RPMI7951 (cell line): ENCODE measurements at regions not wholly inside any gene's neighbourhood (a gene's known extent, or its start where the extent isn't known, plus 50 kb on each side); places are given as distances from the start of the nearest gene placed in this dataset.
A peak's percentile ranks its signal among the peaks of the same experiment; 100 is the strongest.
"Not testable (repeated sequence)": the region's sequence is repeated elsewhere in the genome, so short reads cannot be mapped to it uniquely, and the experiment has no call there.

Source experiments
- DNase-seq: peaks from one replicate; pipeline ENCODE4 v3.0.0-alpha.2; 2012; ENCODE audit warnings: low read depth

- DNase-seq, result not testable (repeated sequence)
Observed at GRCh38 chr13:80675442-80675841, 334.5 kb upstream of the SPRY2 start.

GRCh38 chr13:80671773-80672172, 330.8 kb upstream of the SPRY2 start:
- DNase-seq, result no peak

- no peak for DNase-seq
Observed at GRCh38 chr13:80669112-80669511, 328.2 kb upstream of the SPRY2 start.

- peak; percentile 1 for DNase-seq
Observed at GRCh38 chr13:80668452-80668851, 327.5 kb upstream of the SPRY2 start.

GRCh38 chr13:80666782-80667552, 326.0 kb upstream of the SPRY2 start:
- no peak for DNase-seq

- no peak for DNase-seq
Observed at GRCh38 chr13:80665792-80666333, 324.9 kb upstream of the SPRY2 start.

- no peak for DNase-seq
Observed at GRCh38 chr13:80664950-80665349, 324.0 kb upstream of the SPRY2 start.

- no peak for DNase-seq
Observed at GRCh38 chr13:80663788-80664187, 322.9 kb upstream of the SPRY2 start.

GRCh38 chr13:80658705-80659104, 317.8 kb upstream of the SPRY2 start:
- no peak for DNase-seq

- DNase-seq, result no peak
Observed at GRCh38 chr13:80656512-80656904, 315.6 kb upstream of the SPRY2 start.

- no peak for DNase-seq
Observed at GRCh38 chr13:80655778-80656511, 315.0 kb upstream of the SPRY2 start.

GRCh38 chr13:80654638-80655249, 313.8 kb upstream of the SPRY2 start:
- no peak for DNase-seq

- no peak for DNase-seq
Observed at GRCh38 chr13:80649274-80649673, 308.3 kb upstream of the SPRY2 start.

GRCh38 chr13:80642641-80643040, 301.7 kb upstream of the SPRY2 start:
- no peak for DNase-seq

- DNase-seq, result no peak
Observed at GRCh38 chr13:80633251-80633650, 292.3 kb upstream of the SPRY2 start.

- DNase-seq, result peak; percentile 0
Observed at GRCh38 chr13:80630685-80631121, 289.8 kb upstream of the SPRY2 start.

GRCh38 chr13:80618781-80619180, 277.9 kb upstream of the SPRY2 start:
- DNase-seq, result no peak

- no peak for DNase-seq
Observed at GRCh38 chr13:80612804-80613203, 271.9 kb upstream of the SPRY2 start.

GRCh38 chr13:80611310-80611709, 270.4 kb upstream of the SPRY2 start:
- no peak for DNase-seq

GRCh38 chr13:80605716-80606115, 264.8 kb upstream of the SPRY2 start:
- DNase-seq, result no peak

- no peak for DNase-seq
Observed at GRCh38 chr13:80605011-80605410, 264.1 kb upstream of the SPRY2 start.

GRCh38 chr13:80604098-80604497, 263.2 kb upstream of the SPRY2 start:
- no peak for DNase-seq

GRCh38 chr13:80603351-80603750, 262.4 kb upstream of the SPRY2 start:
- no peak for DNase-seq
